ENCODE measurements at regions not wholly inside any gene's neighbourhood (a gene's known extent, or its start where the extent isn't known, plus 50 kb on each side); places are given as distances from the start of the nearest gene placed in this dataset.

DNA sequence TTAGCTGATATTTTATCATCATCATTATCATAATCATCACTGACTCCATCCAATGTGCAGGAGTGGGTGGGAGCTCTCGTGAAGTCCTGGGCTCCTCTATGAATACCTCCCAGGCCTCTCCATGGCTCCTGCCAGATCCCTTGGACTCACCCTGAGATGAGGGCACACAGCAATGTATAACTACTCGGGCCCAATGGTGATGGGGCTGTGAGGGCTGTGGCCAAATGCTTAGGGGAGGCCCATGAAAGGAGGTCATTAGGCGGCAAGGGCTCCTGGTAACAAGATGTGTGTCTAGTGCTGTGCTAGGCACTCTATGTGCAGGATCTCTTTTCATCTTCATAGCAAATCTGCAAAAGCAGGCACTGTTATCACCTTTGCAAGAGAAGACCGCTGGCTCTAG lies 270.9 kb downstream of the GLRX3 start:
- TF ChIP-seq, protein P1, sequence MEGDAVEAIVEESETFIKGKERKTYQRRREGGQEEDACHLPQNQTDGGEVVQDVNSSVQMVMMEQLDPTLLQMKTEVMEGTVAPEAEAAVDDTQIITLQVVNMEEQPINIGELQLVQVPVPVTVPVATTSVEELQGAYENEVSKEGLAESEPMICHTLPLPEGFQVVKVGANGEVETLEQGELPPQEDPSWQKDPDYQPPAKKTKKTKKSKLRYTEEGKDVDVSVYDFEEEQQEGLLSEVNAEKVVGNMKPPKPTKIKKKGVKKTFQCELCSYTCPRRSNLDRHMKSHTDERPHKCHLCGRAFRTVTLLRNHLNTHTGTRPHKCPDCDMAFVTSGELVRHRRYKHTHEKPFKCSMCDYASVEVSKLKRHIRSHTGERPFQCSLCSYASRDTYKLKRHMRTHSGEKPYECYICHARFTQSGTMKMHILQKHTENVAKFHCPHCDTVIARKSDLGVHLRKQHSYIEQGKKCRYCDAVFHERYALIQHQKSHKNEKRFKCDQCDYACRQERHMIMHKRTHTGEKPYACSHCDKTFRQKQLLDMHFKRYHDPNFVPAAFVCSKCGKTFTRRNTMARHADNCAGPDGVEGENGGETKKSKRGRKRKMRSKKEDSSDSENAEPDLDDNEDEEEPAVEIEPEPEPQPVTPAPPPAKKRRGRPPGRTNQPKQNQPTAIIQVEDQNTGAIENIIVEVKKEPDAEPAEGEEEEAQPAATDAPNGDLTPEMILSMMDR (conservative IDR thresholded peaks at IDR 0.05; ENCODE audit: low read length), result no peak
- TF ChIP-seq EZH2phosphoT487 (IDR thresholded peaks at IDR 0.05; ENCODE audit: borderline replicate concordance), result no peak
